Fibroblast of lung (primary cell): ENCODE measurements at regions not wholly inside any gene's neighbourhood (a gene's known extent, or its start where the extent isn't known, plus 50 kb on each side); places are given as distances from the start of the nearest gene placed in this dataset.

ENCODE experiments used
- DNase-seq, 2 donors: peaks; one replicate each; pipeline versions ENCODE4 v3.0.0 to v3.0.0-alpha.2; 2010; ENCODE audit warnings: low read depth in 2 of 2
- H2AFZ ChIP-seq: 2 replicates; pipeline ENCODE4 v1.5.1; 2012; ENCODE audit warnings: low read length, control low read depth, inconsistent platforms
- H3K27ac ChIP-seq: 2 replicates; pipeline ENCODE4 v1.5.1; 2011; ENCODE audit warnings: low read length, control low read depth; ENCODE audit not compliant: insufficient read depth
- H3K27me3 ChIP-seq: 2 replicates; pipeline ENCODE4 v1.5.1; 2011; ENCODE audit warnings: mild to moderate bottlenecking, low read length; ENCODE audit not compliant: control insufficient read depth, insufficient read depth
- H3K36me3 ChIP-seq: 2 replicates; pipeline ENCODE4 v1.5.1; 2011; ENCODE audit warnings: low read length; ENCODE audit not compliant: control insufficient read depth, insufficient read depth
- H3K4me1 ChIP-seq: 2 replicates; pipeline ENCODE4 v1.5.1; 2011; ENCODE audit warnings: low read length; ENCODE audit not compliant: control insufficient read depth, insufficient read depth; ENCODE audit errors: extremely low read depth
- H3K4me2 ChIP-seq: 2 replicates; pipeline ENCODE4 v1.5.1; 2011; ENCODE audit warnings: low read length, control low read depth; ENCODE audit not compliant: insufficient read depth; ENCODE audit errors: extremely low read depth
- H3K4me3 ChIP-seq, 4 experiments: fragments of 200-600 bp in 1 of 4; sonication (generic) in 1 of 4; replicated peaks in 1 of 4; 2 replicates each; pipeline ENCODE4 v1.5.1; 2011 to 2016; ENCODE audit warnings: low read length in 4 of 4, low read depth in 3 of 4, mild to moderate bottlenecking in 3 of 4, control low read depth in 2 of 4, inconsistent platforms in 1 of 4, mixed read lengths in 1 of 4; ENCODE audit not compliant: insufficient read depth in 1 of 4; ENCODE audit errors: control extremely low read depth in 1 of 4
- H3K79me2 ChIP-seq: 2 replicates; pipeline ENCODE4 v1.5.1; 2012; ENCODE audit warnings: mild to moderate bottlenecking, low read length, inconsistent platforms; ENCODE audit not compliant: control insufficient read depth, insufficient read depth
- H3K9ac ChIP-seq: 2 replicates; pipeline ENCODE4 v1.5.1; 2011; ENCODE audit warnings: mild to moderate bottlenecking, low read length, control low read depth; ENCODE audit not compliant: insufficient read depth
- H3K9me3 ChIP-seq: 2 replicates; pipeline ENCODE4 v1.5.1; 2012; ENCODE audit warnings: low read depth, low read length; ENCODE audit not compliant: control insufficient read depth, insufficient read depth
- H4K20me1 ChIP-seq: 2 replicates; pipeline ENCODE4 v1.5.1; 2011; ENCODE audit warnings: low read length; ENCODE audit not compliant: control insufficient read depth, insufficient read depth; ENCODE audit errors: extremely low read depth
- CTCF ChIP-seq, 2 donors: IDR thresholded peaks in 1 of 2; conservative IDR thresholded peaks in 1 of 2; 1 replicate in 1 of 2; 2 replicates in 1 of 2; pipeline ENCODE4 v1.5.1; 2011 to 2012; ENCODE audit warnings: low read length in 2 of 2, control low read depth in 1 of 2, inconsistent platforms in 1 of 2, low read depth in 1 of 2, mild to moderate bottlenecking in 1 of 2
- EZH2 ChIP-seq: IDR thresholded peaks from 2 replicates; pipeline ENCODE4 v1.5.1; 2012; ENCODE audit warnings: low read length, control low read depth, mild to moderate bottlenecking; ENCODE audit errors: missing control alignments

DNA sequence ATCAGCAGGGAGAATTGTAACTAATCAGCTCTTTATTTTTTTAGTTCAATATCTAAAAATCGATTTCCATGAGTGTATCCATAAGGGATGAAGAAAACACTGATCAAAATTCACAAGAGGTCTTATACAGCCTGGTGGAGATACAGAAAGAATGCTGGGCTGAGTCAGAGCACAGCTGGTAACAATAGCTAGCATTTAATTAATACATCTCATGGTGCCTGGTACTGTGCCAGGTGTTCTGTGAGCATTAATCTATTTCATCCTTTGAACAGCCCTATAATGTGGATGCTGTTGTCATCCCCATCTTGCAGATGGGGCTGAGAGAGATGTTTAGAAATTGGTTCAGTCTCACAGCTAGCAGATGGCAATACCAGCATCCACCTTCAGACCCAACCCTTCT is 250.9 kb upstream of the RPS6KA3 start:
- DNase-seq, result peak; percentile 39 to 73
- no peak overlapping the region for H2AFZ ChIP-seq
- no peak overlapping the region for H3K4me3 ChIP-seq
- peaks cover 6% of the 10 kb centered on the region for H3K4me1 ChIP-seq
- no peak overlapping the region for H3K9ac ChIP-seq
- H3K27ac ChIP-seq, result no peak overlapping the region
- TF ChIP-seq CTCF (conservative IDR thresholded peaks at IDR 0.05 in 1 of 2, IDR thresholded peaks at IDR 0.05 in 1 of 2; ENCODE audit: low read depth in 1 of 2, low read length in 2 of 2), result no peak
- no peak for TF ChIP-seq EZH2
- no peaks in the 10 kb centered on the region for H3K79me2 ChIP-seq
- H3K9me3 ChIP-seq, result no peaks in the 10 kb centered on the region
- H4K20me1 ChIP-seq, result no peaks in the 10 kb centered on the region
- H3K4me2 ChIP-seq, result no peak overlapping the region
- H3K27me3 ChIP-seq, result no peaks in the 10 kb centered on the region
- H3K36me3 ChIP-seq, result no peaks in the 10 kb centered on the region

- no peak overlapping the region for H2AFZ ChIP-seq
- TF ChIP-seq EZH2 (no peak), CTCF (conservative IDR thresholded peaks at IDR 0.05 in 1 of 2, IDR thresholded peaks at IDR 0.05 in 1 of 2; ENCODE audit: low read depth in 1 of 2, low read length in 2 of 2) (no peak)
- H3K9me3 ChIP-seq, result no peaks in the 10 kb centered on the region
- H4K20me1 ChIP-seq, result no peaks in the 10 kb centered on the region
- no peaks in the 10 kb centered on the region for H3K27me3 ChIP-seq
- no peaks in the 10 kb centered on the region for H3K79me2 ChIP-seq
- DNase-seq, result peak; percentile 82 to 96
- H3K36me3 ChIP-seq, result no peaks in the 10 kb centered on the region
- H3K4me2 ChIP-seq, result peak overlapping the region; percentile 35
- H3K9ac ChIP-seq, result no peak overlapping the region
- peaks cover 6% of the 10 kb centered on the region for H3K4me1 ChIP-seq
- H3K27ac ChIP-seq, result peak overlapping the region; percentile 74
- H3K4me3 ChIP-seq, result no peak overlapping the region
These were observed 249.2 kb upstream of the RPS6KA3 start for GRCh38 chrX:20515841-20516461.

- Histone ChIP-seq H3K9me3 (no peaks in the 10 kb centered on the region), H3K9ac (no peak overlapping the region), H3K4me2 (no peak overlapping the region), H3K27ac (peak overlapping the region; percentile 3), H3K36me3 (no peaks in the 10 kb centered on the region), H3K4me1 (peaks cover 6% of the 10 kb centered on the region), H3K27me3 (no peaks in the 10 kb centered on the region), H3K79me2 (no peaks in the 10 kb centered on the region), H2AFZ (no peak overlapping the region), H4K20me1 (no peaks in the 10 kb centered on the region), H3K4me3 (no peak overlapping the region)
- DNase-seq, result peak; percentile 67 to 88
- TF ChIP-seq CTCF (conservative IDR thresholded peaks at IDR 0.05 in 1 of 2, IDR thresholded peaks at IDR 0.05 in 1 of 2; ENCODE audit: low read depth in 1 of 2, low read length in 2 of 2), result no peak
- TF ChIP-seq EZH2, result no peak
These were observed 247.6 kb upstream of the RPS6KA3 start for GRCh38 chrX:20514358-20514757.
